HG02885 (cell line): ENCODE measurements at regions not wholly inside any gene's neighbourhood (a gene's known extent, or its start where the extent isn't known, plus 50 kb on each side); places are given as distances from the start of the nearest gene placed in this dataset.
"Not testable (repeated sequence)": the region's sequence is repeated elsewhere in the genome, so short reads cannot be mapped to it uniquely, and the experiment has no call there.

ENCODE experiments used
- ATAC-seq: cut with Tn5 transposase; IDR thresholded peaks from one replicate; pipeline ENCODE4 v1.9.1; 2021; ENCODE audit warnings: mild to moderate bottlenecking; ENCODE audit not compliant: unreplicated experiment, poor library complexity

DNA sequence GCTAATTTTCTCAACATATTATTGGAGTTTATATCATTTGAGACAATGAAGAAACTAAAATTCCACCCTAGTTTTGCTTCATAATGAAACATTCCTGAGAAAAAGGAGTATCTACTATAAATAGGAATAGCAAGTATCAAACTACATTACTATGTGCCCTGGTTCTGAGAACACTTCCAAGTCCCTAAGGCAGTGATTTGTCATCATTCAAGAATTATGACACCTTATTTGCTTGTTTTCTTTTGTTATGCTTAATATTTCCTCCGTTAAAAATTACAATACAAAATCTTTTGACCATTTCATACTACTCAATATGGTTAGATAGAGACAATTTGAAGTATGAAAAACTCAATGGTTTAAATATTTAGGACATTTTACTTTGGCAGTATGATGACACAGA is 707.8 kb upstream of the GOLIM4 start:
- ATAC-seq = no peak

DNA sequence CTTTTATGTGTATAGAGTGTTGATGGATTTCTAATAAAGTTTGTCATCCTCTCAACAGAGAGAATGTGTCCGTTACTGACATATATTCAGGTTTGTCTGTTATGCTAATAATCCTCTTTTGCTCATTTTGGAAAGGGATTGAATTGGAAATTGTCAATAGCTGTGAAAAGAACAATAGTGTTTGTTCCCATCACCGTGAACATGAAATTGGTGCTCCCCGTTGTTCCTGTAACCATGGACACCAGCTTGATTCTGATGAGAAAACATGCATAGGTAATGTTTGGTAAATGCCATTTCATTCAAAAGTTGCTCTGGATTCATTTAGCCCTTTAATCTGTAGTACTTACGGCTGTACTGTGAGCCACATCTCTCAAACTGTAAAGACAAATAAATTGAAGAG is 707.0 kb upstream of the GOLIM4 start:
- ATAC-seq = no peak

DNA sequence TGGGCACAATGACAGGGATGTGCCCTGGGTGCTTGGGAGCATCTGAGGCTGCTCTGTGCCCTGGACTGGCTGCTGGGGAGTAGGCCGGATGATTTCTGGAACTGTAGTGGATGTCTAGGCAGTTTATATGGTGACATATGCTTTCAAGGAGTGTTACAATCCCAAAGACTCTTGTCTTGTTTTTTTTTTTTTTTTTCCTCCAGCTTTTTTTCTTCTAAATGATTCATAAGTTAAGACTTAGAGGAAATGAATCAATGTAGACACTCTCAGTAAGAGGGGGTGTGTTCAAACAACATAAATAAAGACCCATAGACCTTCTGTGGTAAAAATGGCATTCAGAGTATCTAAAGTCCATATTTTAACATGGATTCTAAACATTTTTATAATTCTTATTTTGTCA is 706.1 kb upstream of the GOLIM4 start:
- ATAC-seq = no peak

- ATAC-seq = no peak
Measured at GRCh38 chr3:168796339-168796738, 700.6 kb upstream of the GOLIM4 start.

- no peak for ATAC-seq
Measured at GRCh38 chr3:168794427-168794826, 698.7 kb upstream of the GOLIM4 start.

DNA sequence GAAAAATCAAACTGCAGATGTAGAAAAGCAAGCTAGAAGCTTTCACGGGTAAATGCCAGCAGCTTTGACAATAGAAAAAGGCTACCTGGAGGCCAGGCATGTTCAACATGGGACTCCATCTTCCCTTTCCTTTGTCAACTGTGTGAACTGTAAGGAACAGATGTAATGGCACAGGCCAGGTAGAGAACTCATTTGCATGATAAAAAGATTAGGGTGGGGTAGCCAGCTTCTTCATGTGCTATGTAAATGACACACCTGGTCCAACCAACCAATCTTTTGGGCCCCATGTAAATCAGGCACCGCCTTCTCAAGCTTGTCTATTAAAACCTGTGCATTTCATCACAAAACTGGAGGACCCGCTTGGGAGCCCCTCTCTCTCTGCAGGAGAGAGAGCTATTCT is 686.5 kb upstream of the GOLIM4 start:
- no peak for ATAC-seq

DNA sequence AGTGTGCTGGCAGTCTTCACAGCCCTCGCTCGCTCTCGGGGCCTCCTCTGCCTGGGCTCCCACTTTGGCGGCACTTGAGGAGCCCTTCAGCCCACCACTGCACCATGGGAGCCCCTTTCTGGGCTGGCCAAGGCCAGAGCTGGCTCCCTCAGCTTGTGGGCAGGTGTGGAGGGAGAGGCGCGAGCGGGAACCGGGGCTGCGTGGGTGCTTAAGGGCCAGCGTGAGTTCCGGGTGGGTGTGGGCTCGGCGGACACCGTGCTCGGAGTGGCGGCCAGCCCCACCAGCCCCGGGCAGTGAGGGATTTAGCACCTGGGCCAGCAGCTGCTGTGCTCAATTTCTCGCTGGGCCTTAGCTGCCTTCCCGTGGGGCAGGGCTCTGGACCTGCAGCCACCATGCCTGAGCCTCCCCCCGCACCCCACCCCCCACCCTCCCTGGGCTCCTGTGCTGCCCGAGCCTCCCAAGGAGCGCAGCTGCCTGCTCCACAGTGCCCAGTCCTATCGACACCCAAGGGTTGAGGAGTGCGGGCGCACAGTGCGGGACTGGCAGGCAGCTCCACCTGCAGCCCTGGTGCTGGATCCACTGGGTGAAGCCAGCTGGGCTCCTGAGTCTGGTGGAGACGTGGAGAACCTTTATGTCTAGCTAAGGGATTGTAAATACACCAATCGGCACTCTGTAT is 684.4 kb upstream of the GOLIM4 start:
- not testable (repeated sequence) for ATAC-seq

DNA sequence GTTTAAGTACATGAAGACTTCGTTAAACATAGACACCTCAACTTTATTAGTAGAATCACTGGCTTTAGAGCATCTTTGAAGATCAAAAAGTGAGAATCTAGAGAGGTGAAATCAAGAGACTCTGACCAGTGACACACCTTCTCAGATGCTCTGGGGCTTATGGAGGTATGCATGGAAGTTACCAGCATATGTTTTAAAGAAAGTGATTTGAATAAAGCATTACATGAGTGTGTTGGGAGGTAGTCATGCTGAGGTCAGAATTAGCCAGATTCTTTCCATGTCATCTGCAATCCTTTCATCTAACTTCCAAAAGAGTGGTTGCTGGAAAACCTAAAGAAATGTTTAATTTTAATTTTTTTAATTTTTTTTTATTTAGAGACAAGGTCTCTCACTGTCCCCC is 658.0 kb upstream of the GOLIM4 start:
- no peak for ATAC-seq

DNA sequence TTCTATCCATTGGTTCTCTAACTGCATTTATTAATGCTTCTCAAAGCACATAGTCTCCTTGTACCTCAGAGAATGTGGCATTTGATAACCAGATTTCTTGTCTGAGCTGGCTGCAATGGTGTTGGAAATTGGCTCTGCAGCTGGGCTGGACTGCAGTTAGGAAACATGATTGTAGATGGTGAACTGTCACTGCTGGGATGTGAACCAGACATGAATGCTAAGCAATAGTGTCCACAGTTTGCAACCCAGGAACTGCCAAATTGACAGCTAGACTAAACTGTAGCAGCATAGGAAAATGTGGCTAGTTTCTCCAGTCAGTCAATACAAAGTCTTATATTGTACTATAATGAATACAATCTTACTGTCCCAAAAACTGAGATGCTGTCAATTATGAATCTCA is 656.6 kb upstream of the GOLIM4 start:
- ATAC-seq = no peak

DNA sequence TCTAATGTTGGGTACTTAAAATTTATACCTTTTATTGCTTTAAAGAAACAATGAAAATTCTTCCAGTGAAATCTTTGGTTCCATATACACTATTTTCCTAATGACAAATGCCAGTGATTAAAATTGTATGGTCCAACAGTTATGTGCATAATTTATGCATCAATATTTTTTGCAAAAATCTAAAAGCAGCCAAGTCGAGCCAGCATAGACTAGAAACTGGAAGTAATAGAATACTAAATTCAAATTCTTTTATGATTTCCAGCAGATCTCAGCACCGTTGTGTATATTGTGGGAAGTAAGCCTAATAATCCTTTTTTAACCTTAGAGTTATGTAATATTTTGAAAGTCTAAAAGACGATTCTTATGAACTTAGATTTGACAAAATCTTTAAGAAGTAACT is 652.0 kb upstream of the GOLIM4 start:
- no peak for ATAC-seq

GRCh38 chr3:168738527-168739325 is 643.0 kb upstream of the GOLIM4 start:
- ATAC-seq = no peak

GRCh38 chr3:168736202-168736601 is 640.5 kb upstream of the GOLIM4 start:
- ATAC-seq = no peak

GRCh38 chr3:168730073-168730472 is 634.3 kb upstream of the GOLIM4 start:
- no peak for ATAC-seq

GRCh38 chr3:168722091-168722490 is 626.4 kb upstream of the GOLIM4 start:
- ATAC-seq = no peak

GRCh38 chr3:168714609-168715240 is 619.0 kb upstream of the GOLIM4 start:
- peak; percentile 97 for ATAC-seq

DNA sequence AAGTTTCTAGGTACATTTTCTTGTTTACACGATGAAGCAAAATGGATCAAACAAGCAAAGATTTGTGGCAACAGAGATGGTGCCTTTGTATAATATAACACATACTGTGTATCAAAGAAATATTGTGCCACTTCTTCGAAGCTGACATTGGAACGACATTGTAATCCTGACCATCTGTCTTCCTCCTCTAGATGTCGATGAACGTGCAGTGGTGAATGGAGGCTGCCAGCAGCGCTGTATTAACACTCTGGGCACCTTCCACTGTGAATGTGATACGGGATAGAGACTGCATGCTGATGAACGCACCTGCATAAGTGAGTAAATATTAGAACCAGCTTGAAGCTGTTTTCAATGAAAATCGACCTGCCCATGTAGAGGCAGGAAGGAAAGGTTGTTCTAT is 613.3 kb upstream of the GOLIM4 start:
- no peak for ATAC-seq

- peak; percentile 82 for ATAC-seq
Measured at GRCh38 chr3:168707900-168708299, 612.2 kb upstream of the GOLIM4 start.

GRCh38 chr3:168705412-168705811 is 609.7 kb upstream of the GOLIM4 start:
- no peak for ATAC-seq

DNA sequence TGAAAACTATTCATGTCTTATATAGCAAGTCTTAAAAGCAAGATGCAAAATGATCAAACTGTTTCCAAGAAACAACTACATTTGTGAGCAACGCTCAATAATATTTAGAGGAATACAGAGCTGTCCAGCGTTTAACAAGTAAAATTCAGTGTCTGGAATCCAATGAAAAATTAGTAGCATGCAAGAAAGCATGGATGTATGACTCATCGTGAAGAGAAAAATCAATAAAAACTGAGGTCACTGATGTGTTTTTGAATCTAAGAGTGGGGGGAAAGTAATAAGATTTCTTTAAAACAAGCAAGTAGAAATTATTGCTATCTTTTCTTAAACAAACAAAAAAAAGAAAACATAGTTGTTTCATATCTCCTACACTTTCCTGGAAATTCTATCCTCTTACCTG is 600.3 kb upstream of the GOLIM4 start:
- ATAC-seq = no peak

- ATAC-seq = no peak
Measured at GRCh38 chr3:168693870-168694269, 598.1 kb upstream of the GOLIM4 start.

- ATAC-seq = no peak
Measured at GRCh38 chr3:168688267-168688666, 592.5 kb upstream of the GOLIM4 start.
